ENCODE measurements at regions not wholly inside any gene's neighbourhood (a gene's known extent, or its start where the extent isn't known, plus 50 kb on each side); places are given as distances from the start of the nearest gene placed in this dataset.

DNA sequence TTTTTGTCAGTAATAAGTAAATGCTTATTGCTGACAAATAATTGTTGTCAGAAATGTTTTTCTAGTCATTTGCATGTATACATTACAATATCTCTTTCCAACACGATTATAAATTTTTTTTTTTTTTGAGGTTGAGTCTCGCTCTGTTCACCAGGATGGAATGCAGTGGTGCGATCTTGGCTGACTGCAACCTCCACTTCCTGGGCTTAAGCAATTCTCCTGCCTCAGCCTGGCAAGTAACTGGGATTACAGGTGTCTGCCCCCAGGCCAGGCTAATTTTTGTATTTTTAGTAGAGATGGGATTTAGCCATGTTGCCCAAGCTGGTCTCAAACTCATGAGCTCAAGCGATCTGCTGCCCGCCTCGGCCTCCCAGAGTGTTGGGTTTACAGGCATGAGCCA, 72.0 kb upstream of the ATF3 start:
- TF ChIP-seq, protein P1, sequence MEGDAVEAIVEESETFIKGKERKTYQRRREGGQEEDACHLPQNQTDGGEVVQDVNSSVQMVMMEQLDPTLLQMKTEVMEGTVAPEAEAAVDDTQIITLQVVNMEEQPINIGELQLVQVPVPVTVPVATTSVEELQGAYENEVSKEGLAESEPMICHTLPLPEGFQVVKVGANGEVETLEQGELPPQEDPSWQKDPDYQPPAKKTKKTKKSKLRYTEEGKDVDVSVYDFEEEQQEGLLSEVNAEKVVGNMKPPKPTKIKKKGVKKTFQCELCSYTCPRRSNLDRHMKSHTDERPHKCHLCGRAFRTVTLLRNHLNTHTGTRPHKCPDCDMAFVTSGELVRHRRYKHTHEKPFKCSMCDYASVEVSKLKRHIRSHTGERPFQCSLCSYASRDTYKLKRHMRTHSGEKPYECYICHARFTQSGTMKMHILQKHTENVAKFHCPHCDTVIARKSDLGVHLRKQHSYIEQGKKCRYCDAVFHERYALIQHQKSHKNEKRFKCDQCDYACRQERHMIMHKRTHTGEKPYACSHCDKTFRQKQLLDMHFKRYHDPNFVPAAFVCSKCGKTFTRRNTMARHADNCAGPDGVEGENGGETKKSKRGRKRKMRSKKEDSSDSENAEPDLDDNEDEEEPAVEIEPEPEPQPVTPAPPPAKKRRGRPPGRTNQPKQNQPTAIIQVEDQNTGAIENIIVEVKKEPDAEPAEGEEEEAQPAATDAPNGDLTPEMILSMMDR (IDR thresholded peaks at IDR 0.05) = no peak
- no peak for TF ChIP-seq EZH2 (IDR thresholded peaks at IDR 0.05; ENCODE audit: borderline replicate concordance, insufficient read depth, low read depth, low read length, poor library complexity, severe bottlenecking)
